CD14-positive monocyte (primary cell): ENCODE measurements at regions not wholly inside any gene's neighbourhood (a gene's known extent, or its start where the extent isn't known, plus 50 kb on each side); places are given as distances from the start of the nearest gene placed in this dataset.
"Not testable (repeated sequence)": the region's sequence is repeated elsewhere in the genome, so short reads cannot be mapped to it uniquely, and the experiment has no call there.

Experiments
- DNase-seq, 3 donors: peaks; one replicate each; pipeline ENCODE4 v3.0.0-alpha.2; 2011 to 2022
- H2AFZ ChIP-seq: 2 replicates; pipeline ENCODE4 v1.6.0; 2012; ENCODE audit warnings: mild to moderate bottlenecking, low read depth, low read length, inconsistent platforms; ENCODE audit not compliant: insufficient read depth, poor library complexity, severe bottlenecking
- H3K27ac ChIP-seq, 2 donors: 1 replicate in 1 of 2; 2 replicates in 1 of 2; pipeline ENCODE4 v1.5.1; 2012 to 2013; ENCODE audit warnings: low read length in 2 of 2, control low read depth in 1 of 2, inconsistent platforms in 1 of 2, low read depth in 1 of 2, mild to moderate bottlenecking in 1 of 2
- H3K27me3 ChIP-seq, 2 donors: one replicate each; pipeline versions ENCODE4 v1.6.0 to v1.6.1; 2011 to 2013; ENCODE audit warnings: low read length in 2 of 2; ENCODE audit not compliant: control insufficient read depth in 2 of 2, insufficient read depth in 2 of 2
- H3K36me3 ChIP-seq, 2 donors: replicated peaks in 1 of 2; 1 replicate in 1 of 2; 2 replicates in 1 of 2; pipeline versions ENCODE4 v1.5.1 to v1.6.1; 2012 to 2013; ENCODE audit warnings: low read length in 2 of 2, control low read depth in 1 of 2, inconsistent platforms in 1 of 2, mild to moderate bottlenecking in 1 of 2; ENCODE audit not compliant: insufficient read depth in 2 of 2, control insufficient read depth in 1 of 2
- H3K4me1 ChIP-seq, 2 donors: 1 replicate in 1 of 2; 2 replicates in 1 of 2; pipeline versions ENCODE4 v1.5.1 to v1.6.1; 2012 to 2013; ENCODE audit warnings: low read length in 2 of 2, control low read depth in 1 of 2, inconsistent platforms in 1 of 2, mild to moderate bottlenecking in 1 of 2, moderate library complexity in 1 of 2; ENCODE audit not compliant: insufficient read depth in 2 of 2, control insufficient read depth in 1 of 2
- H3K4me2 ChIP-seq: replicated peaks from 2 replicates; pipeline ENCODE3; 2012; ENCODE audit warnings: low read length, moderate library complexity, mild to moderate bottlenecking; ENCODE audit not compliant: poor library complexity, severe bottlenecking; ENCODE audit errors: extremely low read depth
- H3K4me3 ChIP-seq, 3 experiments: fragments of 200-600 bp in 1 of 3; sonication (generic) in 1 of 3; replicated peaks in 1 of 3; 1 replicate in 2 of 3; 2 replicates in 1 of 3; pipeline ENCODE4 v1.5.1; 2011 to 2013; ENCODE audit warnings: low read length in 3 of 3, mild to moderate bottlenecking in 3 of 3, control low read depth in 2 of 3, low read depth in 2 of 3, inconsistent platforms in 1 of 3, moderate library complexity in 1 of 3
- H3K79me2 ChIP-seq: 2 replicates; pipeline ENCODE4 v1.6.0; 2012; ENCODE audit warnings: mild to moderate bottlenecking, control low read depth, inconsistent platforms, low read length, moderate library complexity; ENCODE audit not compliant: insufficient read depth
- H3K9ac ChIP-seq: 2 replicates; pipeline ENCODE4 v1.6.0; 2017; ENCODE audit warnings: low read length, mild to moderate bottlenecking; ENCODE audit not compliant: insufficient read depth, poor library complexity, severe bottlenecking
- H3K9me3 ChIP-seq, 2 donors: replicated peaks in 1 of 2; 1 replicate in 1 of 2; 2 replicates in 1 of 2; pipeline versions ENCODE4 v1.5.1 to v1.6.1; 2012 to 2013; ENCODE audit warnings: low read length in 2 of 2, control low read depth in 1 of 2; ENCODE audit not compliant: control insufficient read depth in 1 of 2, insufficient read depth in 1 of 2
- H4K20me1 ChIP-seq: 2 replicates; pipeline ENCODE4 v1.6.0; 2012; ENCODE audit warnings: mild to moderate bottlenecking, low read length, control low read depth, moderate library complexity; ENCODE audit not compliant: insufficient read depth
- H3K27ac Mint-ChIP-seq, 7 donors: one replicate each; pipeline ENCODE4 v1.8.0; 2020; ENCODE audit warnings: mild to moderate bottlenecking in 7 of 7, mixed read lengths in 7 of 7, moderate library complexity in 6 of 7, inconsistent platforms in 2 of 7
- H3K27me3 Mint-ChIP-seq, 3 donors: one replicate each; pipeline ENCODE4 v1.8.0; 2021 to 2022; ENCODE audit warnings: low read depth in 3 of 3, mild to moderate bottlenecking in 3 of 3, mixed read lengths in 3 of 3, moderate library complexity in 3 of 3, inconsistent platforms in 1 of 3
- H3K36me3 Mint-ChIP-seq, 2 donors: one replicate each; pipeline ENCODE4 v1.8.0; 2020; ENCODE audit warnings: mixed read lengths in 2 of 2, inconsistent platforms in 1 of 2, mild to moderate bottlenecking in 1 of 2
- H3K4me1 Mint-ChIP-seq: one replicate; pipeline ENCODE4 v1.8.0; 2020; ENCODE audit warnings: mild to moderate bottlenecking, mixed read lengths
- H3K4me3 Mint-ChIP-seq, 2 donors: one replicate each; pipeline ENCODE4 v1.8.0; 2020; ENCODE audit warnings: mild to moderate bottlenecking in 2 of 2, mixed read lengths in 2 of 2, moderate library complexity in 1 of 2
- H3K9me3 Mint-ChIP-seq, 7 donors: one replicate each; pipeline ENCODE4 v1.8.0; 2020 to 2022; ENCODE audit warnings: mixed read lengths in 7 of 7, mild to moderate bottlenecking in 6 of 7, moderate library complexity in 6 of 7, inconsistent platforms in 2 of 7
- WGBS: methylation state at CpG from one replicate; pipeline ENCODE4 v1.1.5; 2013; ENCODE audit warnings: missing lambda C conversion rate; ENCODE audit not compliant: insufficient coverage; 5-methylcytosine and 5-hydroxymethylcytosine counted together
- intact Hi-C, 2 donors: fragments of 100-400 bp; cut with micrococcal nuclease; formaldehyde crosslinking; loops; one replicate each; pipeline versions ENCODE4 v1.15.0 to v1.15.1; 2023
- TF ChIP-seq, protein P1 (sequence below): fragments of 200-600 bp; IDR thresholded peaks from one replicate; pipeline ENCODE4 v1.8.0; 2022; ENCODE audit warnings: antibody characterized with exemption, mild to moderate bottlenecking

DNA sequence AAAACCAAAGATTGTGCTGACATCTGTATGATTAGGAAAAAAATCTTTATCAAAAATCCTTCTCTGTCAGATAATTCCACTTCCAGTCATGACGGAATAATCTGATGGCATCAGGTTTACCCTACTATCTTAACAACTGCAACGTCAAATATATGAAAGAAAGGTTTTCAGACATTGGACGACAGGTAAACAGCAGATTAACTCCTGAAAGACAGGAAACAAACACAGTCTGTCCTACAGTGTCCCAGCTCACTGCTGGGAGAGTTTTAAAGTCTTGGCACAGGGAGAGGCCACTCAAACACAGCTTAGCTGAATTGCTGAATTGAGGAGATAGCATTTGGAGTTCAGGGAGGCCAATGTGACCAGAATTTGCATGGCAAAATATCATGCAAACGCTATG, 186.3 kb upstream of the KCTD7 start:
- intact Hi-C loops, result no loop called here
- Mint-ChIP-seq H3K4me3 (no peak overlapping the region), H3K36me3 (no peaks in the 10 kb centered on the region), H3K9me3 (peaks cover 0 to 5% (median 0%) of the 10 kb centered on the region in 7 donors), H3K27me3 (peaks cover 0 to 3% (median 0%) of the 10 kb centered on the region in 3 donors), H3K27ac (no peak overlapping the region), H3K4me1 (peaks cover 9% of the 10 kb centered on the region)
- Histone ChIP-seq H3K36me3 (no peaks in the 10 kb centered on the region), H2AFZ (no peak overlapping the region), H3K79me2 (no peaks in the 10 kb centered on the region), H3K27ac (no peak overlapping the region), H3K4me1 (no peaks in the 10 kb centered on the region), H3K9me3 (no peaks in the 10 kb centered on the region), H3K4me2 (no peak overlapping the region), H4K20me1 (no peaks in the 10 kb centered on the region), H3K4me3 (no peak overlapping the region), H3K27me3 (no peaks in the 10 kb centered on the region), H3K9ac (no peak overlapping the region)
- TF ChIP-seq, protein P1, sequence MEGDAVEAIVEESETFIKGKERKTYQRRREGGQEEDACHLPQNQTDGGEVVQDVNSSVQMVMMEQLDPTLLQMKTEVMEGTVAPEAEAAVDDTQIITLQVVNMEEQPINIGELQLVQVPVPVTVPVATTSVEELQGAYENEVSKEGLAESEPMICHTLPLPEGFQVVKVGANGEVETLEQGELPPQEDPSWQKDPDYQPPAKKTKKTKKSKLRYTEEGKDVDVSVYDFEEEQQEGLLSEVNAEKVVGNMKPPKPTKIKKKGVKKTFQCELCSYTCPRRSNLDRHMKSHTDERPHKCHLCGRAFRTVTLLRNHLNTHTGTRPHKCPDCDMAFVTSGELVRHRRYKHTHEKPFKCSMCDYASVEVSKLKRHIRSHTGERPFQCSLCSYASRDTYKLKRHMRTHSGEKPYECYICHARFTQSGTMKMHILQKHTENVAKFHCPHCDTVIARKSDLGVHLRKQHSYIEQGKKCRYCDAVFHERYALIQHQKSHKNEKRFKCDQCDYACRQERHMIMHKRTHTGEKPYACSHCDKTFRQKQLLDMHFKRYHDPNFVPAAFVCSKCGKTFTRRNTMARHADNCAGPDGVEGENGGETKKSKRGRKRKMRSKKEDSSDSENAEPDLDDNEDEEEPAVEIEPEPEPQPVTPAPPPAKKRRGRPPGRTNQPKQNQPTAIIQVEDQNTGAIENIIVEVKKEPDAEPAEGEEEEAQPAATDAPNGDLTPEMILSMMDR, result no peak
- no peak for DNase-seq
- no CpG with 5 or more reads among the region's 4 CpGs for WGBS

DNA sequence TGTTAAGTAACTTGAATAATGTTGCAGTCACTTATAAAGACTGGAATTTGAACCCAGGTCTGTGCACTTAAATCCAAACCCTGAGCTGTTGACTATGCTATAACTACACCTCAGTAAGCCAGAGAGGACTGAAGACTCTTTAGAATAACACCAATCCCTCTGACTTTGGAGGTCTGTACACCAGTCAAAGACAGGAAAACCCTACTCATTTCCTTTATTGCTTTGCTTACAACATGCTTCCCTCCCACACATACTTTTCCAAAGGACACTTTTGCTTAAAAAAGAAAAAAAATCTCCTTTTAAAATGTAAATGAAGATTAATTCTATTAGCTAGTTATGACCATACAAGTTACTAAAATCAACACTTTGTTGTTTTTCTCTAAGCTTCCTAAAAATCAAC, 184.7 kb upstream of the KCTD7 start:
- TF ChIP-seq, protein P1, result no peak
- H3K4me1 ChIP-seq, result no peaks in the 10 kb centered on the region
- no peak overlapping the region for H2AFZ ChIP-seq
- no peaks in the 10 kb centered on the region for H3K9me3 ChIP-seq
- Mint-ChIP-seq H3K36me3 (peaks cover 0 to 4% of the 10 kb centered on the region in 2 donors), H3K27me3 (peaks cover 0 to 3% (median 0%) of the 10 kb centered on the region in 3 donors), H3K4me1 (peaks cover 9% of the 10 kb centered on the region), H3K4me3 (no peak overlapping the region), H3K27ac (no peak overlapping the region), H3K9me3 (peaks cover 0 to 5% (median 0%) of the 10 kb centered on the region in 7 donors)
- no peak overlapping the region for H3K27ac ChIP-seq
- intact Hi-C loops, result no loop called here
- H3K4me2 ChIP-seq, result no peak overlapping the region
- H3K9ac ChIP-seq, result no peak overlapping the region
- no peaks in the 10 kb centered on the region for H3K36me3 ChIP-seq
- H3K27me3 ChIP-seq, result no peaks in the 10 kb centered on the region
- H3K79me2 ChIP-seq, result no peaks in the 10 kb centered on the region
- no peaks in the 10 kb centered on the region for H4K20me1 ChIP-seq
- no peak overlapping the region for H3K4me3 ChIP-seq
- DNase-seq, result no peak

DNA sequence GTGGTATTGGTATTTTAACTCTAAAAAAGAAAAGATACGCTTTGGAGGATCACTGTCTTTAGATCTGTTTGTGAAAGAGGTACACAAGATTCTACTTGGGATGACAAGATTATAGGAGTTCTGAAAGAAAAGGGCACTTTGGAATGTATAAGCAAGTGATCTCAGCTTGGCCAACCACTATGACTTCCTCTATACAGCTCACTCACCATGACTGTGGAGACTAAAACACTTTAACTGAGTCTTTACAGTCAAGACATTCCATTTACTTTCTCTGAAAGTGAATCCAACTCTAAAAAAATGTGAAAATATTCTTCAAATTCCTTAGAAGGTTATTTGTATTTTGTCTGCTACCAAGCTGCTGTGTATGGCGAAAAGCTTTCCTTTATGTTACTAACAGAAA, 181.7 kb upstream of the KCTD7 start:
- H2AFZ ChIP-seq, H3K27ac Mint-ChIP-seq, H3K4me2 ChIP-seq, H3K9me3 Mint-ChIP-seq, H3K4me1 ChIP-seq, DNase-seq, intact Hi-C loops, H3K27me3 Mint-ChIP-seq, H3K9me3 ChIP-seq, H3K36me3 Mint-ChIP-seq, H3K4me3 ChIP-seq, H3K4me1 Mint-ChIP-seq, H3K27me3 ChIP-seq, H3K4me3 Mint-ChIP-seq, H3K9ac ChIP-seq, H3K79me2 ChIP-seq, H3K27ac ChIP-seq, H3K36me3 ChIP-seq, H4K20me1 ChIP-seq: not testable (repeated sequence)
- WGBS, result 100% methylated on average over 1 of the region's 2 CpGs

DNA sequence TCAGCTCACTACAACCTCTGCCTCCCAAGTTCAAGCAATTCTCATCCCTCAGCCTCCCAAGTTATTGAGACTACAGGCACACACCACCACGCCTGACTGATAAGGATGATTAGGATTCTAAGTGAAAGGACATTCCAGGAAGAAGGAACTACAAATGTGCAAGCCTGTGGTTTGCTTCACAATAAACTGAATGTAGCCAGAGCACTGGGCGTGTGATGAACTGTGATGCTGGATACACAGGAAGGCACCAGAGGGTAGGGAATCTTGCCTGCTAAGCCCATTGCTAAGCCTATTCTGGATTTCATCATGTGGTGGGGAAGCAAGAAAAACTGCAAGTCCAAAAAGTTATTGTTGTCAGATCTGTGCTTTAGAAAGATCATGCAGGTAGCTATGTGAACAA, 177.9 kb upstream of the KCTD7 start:
- DNase-seq, H3K4me3 Mint-ChIP-seq, H2AFZ ChIP-seq, H3K27me3 ChIP-seq, H3K9me3 Mint-ChIP-seq, H3K27ac ChIP-seq, H4K20me1 ChIP-seq, H3K9ac ChIP-seq, H3K36me3 Mint-ChIP-seq, H3K79me2 ChIP-seq, intact Hi-C loops, H3K27ac Mint-ChIP-seq, H3K9me3 ChIP-seq, H3K4me3 ChIP-seq, H3K4me2 ChIP-seq, H3K36me3 ChIP-seq, H3K27me3 Mint-ChIP-seq: not testable (repeated sequence)
- peaks cover 4 to 12% of the 10 kb centered on the region in 2 donors for H3K4me1 ChIP-seq
- peaks cover 14% of the 10 kb centered on the region for H3K4me1 Mint-ChIP-seq
- 100% methylated on average over 1 of the region's 2 CpGs for WGBS
